Fibroblast of lung (primary cell): ENCODE measurements at regions not wholly inside any gene's neighbourhood (a gene's known extent, or its start where the extent isn't known, plus 50 kb on each side); places are given as distances from the start of the nearest gene placed in this dataset.

Experiments
- CTCF ChIP-seq, 2 donors: IDR thresholded peaks in 1 of 2; conservative IDR thresholded peaks in 1 of 2; 1 replicate in 1 of 2; 2 replicates in 1 of 2; pipeline ENCODE4 v1.5.1; 2011 to 2012; ENCODE audit warnings: low read length in 2 of 2, control low read depth in 1 of 2, inconsistent platforms in 1 of 2, low read depth in 1 of 2, mild to moderate bottlenecking in 1 of 2
- EZH2 ChIP-seq: IDR thresholded peaks from 2 replicates; pipeline ENCODE4 v1.5.1; 2012; ENCODE audit warnings: low read length, control low read depth, mild to moderate bottlenecking; ENCODE audit errors: missing control alignments

GRCh38 chr6:9784786-9785185 lies 630.1 kb downstream of the TFAP2A start:
- TF ChIP-seq CTCF (conservative IDR thresholded peaks at IDR 0.05 in 1 of 2, IDR thresholded peaks at IDR 0.05 in 1 of 2; ENCODE audit: low read depth in 1 of 2, low read length in 2 of 2) (no peak), EZH2 (no peak)
